ENCODE measurements at regions not wholly inside any gene's neighbourhood (a gene's known extent, or its start where the extent isn't known, plus 50 kb on each side); places are given as distances from the start of the nearest gene placed in this dataset.

GRCh38 chr7:136254148-136254547 is 277.0 kb upstream of the MTPN start:
- DNase-seq (ENCODE audit: low spot score): no peak

- no peak for DNase-seq (ENCODE audit: low spot score)
These were observed 274.7 kb upstream of the MTPN start for GRCh38 chr7:136251826-136252225.

- no peak for DNase-seq (ENCODE audit: low spot score)
These were observed 270.1 kb upstream of the MTPN start for GRCh38 chr7:136247211-136247610.

- no peak for DNase-seq (ENCODE audit: low spot score)
These were observed 268.3 kb upstream of the MTPN start for GRCh38 chr7:136245327-136246004.

GRCh38 chr7:136234040-136234439 is 256.9 kb upstream of the MTPN start:
- no peak for DNase-seq (ENCODE audit: low spot score)

- no peak for DNase-seq (ENCODE audit: low spot score)
These were observed 253.1 kb upstream of the MTPN start for GRCh38 chr7:136230210-136230609.

GRCh38 chr7:136229790-136230189 is 252.6 kb upstream of the MTPN start:
- no peak for DNase-seq (ENCODE audit: low spot score)

GRCh38 chr7:136228171-136228570 is 251.0 kb upstream of the MTPN start:
- DNase-seq (ENCODE audit: low spot score): no peak

- DNase-seq (ENCODE audit: low spot score): no peak
These were observed 237.2 kb upstream of the MTPN start for GRCh38 chr7:136214356-136214755.

GRCh38 chr7:136213012-136213411 is 235.9 kb upstream of the MTPN start:
- no peak for DNase-seq (ENCODE audit: low spot score)

- no peak for DNase-seq (ENCODE audit: low spot score)
These were observed 233.5 kb upstream of the MTPN start for GRCh38 chr7:136210664-136211063.

- no peak for DNase-seq (ENCODE audit: low spot score)
These were observed 232.9 kb upstream of the MTPN start for GRCh38 chr7:136210079-136210478.

- no peak for DNase-seq (ENCODE audit: low spot score)
These were observed 228.8 kb upstream of the MTPN start for GRCh38 chr7:136205956-136206355.

- DNase-seq (ENCODE audit: low spot score): no peak
These were observed 221.0 kb upstream of the MTPN start for GRCh38 chr7:136198168-136198567.

GRCh38 chr7:136194878-136195277 is 217.7 kb upstream of the MTPN start:
- no peak for DNase-seq (ENCODE audit: low spot score)

- no peak for DNase-seq (ENCODE audit: low spot score)
These were observed 216.8 kb upstream of the MTPN start for GRCh38 chr7:136193940-136194339.

GRCh38 chr7:136189506-136189998 is 212.4 kb upstream of the MTPN start:
- DNase-seq (ENCODE audit: low spot score): no peak

- DNase-seq (ENCODE audit: low spot score): no peak
These were observed 209.1 kb upstream of the MTPN start for GRCh38 chr7:136186281-136186680.

- no peak for DNase-seq (ENCODE audit: low spot score)
These were observed 207.6 kb upstream of the MTPN start for GRCh38 chr7:136184719-136185118.

GRCh38 chr7:136183981-136184380 is 206.8 kb upstream of the MTPN start:
- peak; percentile 20 for DNase-seq (ENCODE audit: low spot score)

- DNase-seq (ENCODE audit: low spot score): no peak
These were observed 203.8 kb upstream of the MTPN start for GRCh38 chr7:136180984-136181383.

- DNase-seq (ENCODE audit: low spot score): no peak
These were observed 202.9 kb upstream of the MTPN start for GRCh38 chr7:136179851-136180721.

- DNase-seq (ENCODE audit: low spot score): no peak
These were observed 202.0 kb upstream of the MTPN start for GRCh38 chr7:136179154-136179553.
